Epidermal melanocyte (primary cell): ENCODE measurements at regions not wholly inside any gene's neighbourhood (a gene's known extent, or its start where the extent isn't known, plus 50 kb on each side); places are given as distances from the start of the nearest gene placed in this dataset.
"Not testable (repeated sequence)": the region's sequence is repeated elsewhere in the genome, so short reads cannot be mapped to it uniquely, and the experiment has no call there.

Experiments used
- DNase-seq: peaks from one replicate; pipeline ENCODE4 v3.0.0; 2011; ENCODE audit warnings: low spot score; ENCODE audit not compliant: insufficient read length

- DNase-seq, result no peak
Observed at GRCh38 chr18:25497151-25497794, 145.3 kb upstream of the ZNF521 start.

GRCh38 chr18:25496544-25496943 lies 144.6 kb upstream of the ZNF521 start:
- DNase-seq, result no peak

GRCh38 chr18:25495606-25496005 lies 143.6 kb upstream of the ZNF521 start:
- DNase-seq, result no peak

- no peak for DNase-seq
Observed at GRCh38 chr18:25494888-25495287, 142.9 kb upstream of the ZNF521 start.

GRCh38 chr18:25493401-25493800 lies 141.4 kb upstream of the ZNF521 start:
- DNase-seq, result no peak

GRCh38 chr18:25490316-25490715 lies 138.3 kb upstream of the ZNF521 start:
- no peak for DNase-seq

- no peak for DNase-seq
Observed at GRCh38 chr18:25473008-25473407, 121.0 kb upstream of the ZNF521 start.

GRCh38 chr18:25470756-25471524 lies 119.0 kb upstream of the ZNF521 start:
- not testable (repeated sequence) for DNase-seq

GRCh38 chr18:25470062-25470461 lies 118.1 kb upstream of the ZNF521 start:
- no peak for DNase-seq

GRCh38 chr18:25469489-25469888 lies 117.5 kb upstream of the ZNF521 start:
- no peak for DNase-seq

- DNase-seq, result no peak
Observed at GRCh38 chr18:25467226-25467987, 115.4 kb upstream of the ZNF521 start.

GRCh38 chr18:25465152-25465732 lies 113.3 kb upstream of the ZNF521 start:
- no peak for DNase-seq

GRCh38 chr18:25464227-25464626 lies 112.3 kb upstream of the ZNF521 start:
- no peak for DNase-seq

GRCh38 chr18:25463726-25464125 lies 111.8 kb upstream of the ZNF521 start:
- DNase-seq, result no peak

GRCh38 chr18:25459814-25460213 lies 107.8 kb upstream of the ZNF521 start:
- DNase-seq, result no peak

- DNase-seq, result peak; percentile 38
Observed at GRCh38 chr18:25457601-25458000, 105.6 kb upstream of the ZNF521 start.

- DNase-seq, result no peak
Observed at GRCh38 chr18:25457126-25457525, 105.2 kb upstream of the ZNF521 start.

- DNase-seq, result no peak
Observed at GRCh38 chr18:25456334-25457010, 104.5 kb upstream of the ZNF521 start.

- DNase-seq, result no peak
Observed at GRCh38 chr18:25455646-25456045, 103.7 kb upstream of the ZNF521 start.

- DNase-seq, result no peak
Observed at GRCh38 chr18:25455159-25455558, 103.2 kb upstream of the ZNF521 start.

GRCh38 chr18:25454730-25455129 lies 102.8 kb upstream of the ZNF521 start:
- DNase-seq, result no peak
